Hypothalamus (tissue), 51 donors: ENCODE measurements at regions not wholly inside any gene's neighbourhood (a gene's known extent, or its start where the extent isn't known, plus 50 kb on each side); places are given as distances from the start of the nearest gene placed in this dataset.
"Not testable (repeated sequence)": the region's sequence is repeated elsewhere in the genome, so short reads cannot be mapped to it uniquely, and the experiment has no call there.

ENCODE experiments used
- DNase-seq, 51 donors: peaks; one replicate each; lab custom pipeline; 2025; lab: John Stamatoyannopoulos, UW

DNA sequence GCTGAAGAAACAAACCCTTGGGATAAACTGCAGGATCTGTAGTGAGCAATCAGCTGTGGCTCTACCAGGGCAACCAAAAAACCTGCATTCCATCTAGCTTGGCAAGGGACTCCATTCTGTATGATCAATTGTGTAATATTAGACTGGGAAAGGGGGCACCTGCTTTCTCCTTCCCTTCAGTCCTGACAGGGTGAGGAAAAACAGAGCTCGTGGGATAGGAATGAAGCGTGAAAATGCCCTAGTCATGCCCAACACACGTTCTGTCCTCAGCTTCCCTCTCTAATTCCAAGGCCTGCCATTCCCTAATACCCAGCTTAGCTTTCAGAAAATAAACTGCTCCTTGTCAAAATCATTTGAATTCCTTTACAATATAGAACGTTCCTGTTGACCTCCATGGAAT lies 442.3 kb downstream of the PLPP3 start:
- DNase-seq, result no peak

DNA sequence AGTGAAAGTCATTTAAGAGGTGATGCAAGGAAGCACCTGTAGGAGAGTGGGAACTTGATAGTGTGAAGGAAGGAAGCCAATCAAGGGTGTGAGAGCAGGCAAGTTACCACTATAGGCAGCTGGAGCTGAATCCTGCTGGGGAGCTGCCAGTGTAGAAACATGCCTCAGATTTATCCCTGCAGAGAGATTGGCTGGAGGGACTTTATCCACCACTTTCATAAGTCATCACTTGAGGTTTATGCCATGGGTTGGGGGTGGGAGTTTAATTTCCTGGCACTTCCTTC lies 443.6 kb downstream of the PLPP3 start:
- DNase-seq, result no peak

DNA sequence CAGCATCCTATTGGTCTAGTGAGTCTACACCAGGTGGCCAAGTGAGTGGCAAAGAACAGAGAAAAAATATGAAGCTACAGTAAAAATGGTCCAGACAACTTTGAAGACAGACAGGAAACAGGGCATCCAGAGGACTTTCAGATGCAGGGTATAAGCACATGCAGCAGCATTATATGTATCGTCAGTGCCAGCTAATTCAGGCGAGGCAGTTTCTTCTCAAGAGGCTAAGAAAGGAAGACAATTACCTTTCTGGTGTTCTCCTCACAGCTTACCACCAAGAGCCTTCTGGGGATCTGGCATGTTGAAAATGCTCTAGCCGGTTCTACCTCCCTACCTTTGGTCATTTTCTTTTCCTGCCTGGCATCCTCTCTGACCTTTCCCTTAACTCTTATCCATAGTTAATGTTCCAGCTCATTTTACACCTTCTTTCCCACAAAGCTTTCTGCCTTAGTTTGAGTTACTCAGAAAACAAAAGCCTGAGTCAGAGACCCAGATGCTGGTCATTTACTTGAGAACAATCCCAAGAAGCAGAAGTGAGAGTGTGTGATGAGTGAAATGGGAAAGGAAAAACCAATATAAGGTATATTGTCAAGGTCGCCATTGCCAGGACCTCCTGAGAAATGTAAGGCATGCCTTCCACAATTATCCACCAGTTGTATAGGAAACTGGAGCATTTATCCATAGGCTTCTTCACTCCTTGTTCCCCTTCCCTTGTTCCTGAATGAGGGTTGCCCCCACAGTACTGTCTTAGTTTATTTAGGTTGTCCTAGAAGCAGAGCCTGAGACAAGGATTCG lies 444.1 kb downstream of the PLPP3 start:
- DNase-seq, result no peak

DNA sequence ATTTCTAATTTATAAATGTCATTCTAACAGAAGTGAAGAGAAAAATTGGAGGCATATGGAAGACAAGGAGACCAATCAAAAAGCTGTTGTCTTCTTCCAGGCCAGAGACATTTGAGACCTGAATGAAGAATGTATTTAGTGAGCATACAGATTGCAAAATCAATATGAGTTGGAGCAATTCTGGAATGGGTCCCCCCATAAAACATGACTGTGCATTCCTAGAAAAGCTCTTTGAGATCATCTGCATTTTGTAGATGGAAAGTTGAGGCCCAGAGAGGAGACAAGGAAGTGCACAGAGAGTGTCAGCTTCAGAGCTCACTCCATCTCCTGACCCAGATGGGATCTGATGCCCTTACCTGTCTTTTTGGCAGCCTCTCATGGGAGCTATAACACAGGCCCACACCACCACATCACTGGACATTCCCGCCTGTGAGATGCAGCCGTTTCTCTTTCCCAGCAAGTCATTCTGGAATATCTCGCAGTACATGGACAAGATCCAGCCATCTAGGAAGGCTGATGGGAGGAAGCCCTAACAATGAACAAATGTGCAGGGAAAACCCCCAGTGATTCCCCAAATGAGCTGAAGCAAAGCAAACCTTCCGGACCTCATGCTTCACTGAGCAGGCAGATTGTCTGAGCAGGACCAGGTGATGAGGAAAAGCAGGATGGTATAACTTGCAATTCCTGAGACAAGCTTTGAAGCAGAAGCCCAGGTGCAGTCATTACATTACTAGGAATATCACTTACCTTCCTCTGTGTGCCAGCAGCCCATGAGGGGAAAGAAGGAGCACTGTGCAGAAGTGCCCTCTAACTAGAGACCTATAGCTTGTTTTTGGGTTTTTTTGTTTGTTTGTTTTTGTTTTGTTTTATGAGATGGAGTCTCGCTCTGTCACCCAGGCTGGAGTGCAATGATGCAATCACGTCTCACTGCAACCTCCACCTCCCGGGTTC lies 445.6 kb downstream of the PLPP3 start:
- DNase-seq, result no peak

DNA sequence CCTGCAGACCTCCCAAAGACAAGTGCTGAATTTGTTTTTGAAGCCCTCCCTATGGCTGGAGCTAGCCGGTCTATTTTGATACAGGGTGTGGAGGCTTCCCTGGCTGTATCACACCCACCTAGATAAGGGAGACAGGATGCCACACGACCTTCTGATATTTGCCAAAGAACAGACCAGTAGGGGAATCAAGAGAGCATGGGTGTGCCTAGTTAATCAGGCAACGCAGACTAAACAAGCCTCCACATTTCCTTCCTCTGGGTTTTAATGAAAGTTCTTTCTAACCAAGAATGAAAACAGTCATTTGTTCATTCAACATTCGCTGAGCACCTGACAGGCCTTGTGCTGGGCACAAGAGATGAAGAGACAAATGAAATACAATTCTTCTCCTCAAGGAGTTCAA lies 446.8 kb downstream of the PLPP3 start:
- no peak for DNase-seq

DNA sequence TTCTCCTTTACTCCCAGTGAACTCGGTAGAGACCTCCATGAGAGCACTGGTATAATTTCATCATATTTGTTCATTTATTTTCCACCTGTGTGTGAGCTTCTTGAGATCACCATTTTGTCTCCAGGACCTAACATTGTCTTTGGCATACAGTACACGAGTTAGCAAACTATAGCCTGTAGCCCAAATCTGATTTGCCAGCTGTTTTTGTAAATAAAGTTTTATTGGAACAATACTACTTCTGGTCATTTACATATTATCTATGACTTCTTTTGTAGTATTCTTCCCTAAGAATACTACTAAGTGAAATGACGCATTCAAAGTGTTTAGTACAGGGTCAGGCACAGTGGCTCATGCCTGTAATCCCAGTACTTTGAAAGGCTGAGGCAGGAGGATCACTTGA lies 449.5 kb downstream of the PLPP3 start:
- no peak for DNase-seq

DNA sequence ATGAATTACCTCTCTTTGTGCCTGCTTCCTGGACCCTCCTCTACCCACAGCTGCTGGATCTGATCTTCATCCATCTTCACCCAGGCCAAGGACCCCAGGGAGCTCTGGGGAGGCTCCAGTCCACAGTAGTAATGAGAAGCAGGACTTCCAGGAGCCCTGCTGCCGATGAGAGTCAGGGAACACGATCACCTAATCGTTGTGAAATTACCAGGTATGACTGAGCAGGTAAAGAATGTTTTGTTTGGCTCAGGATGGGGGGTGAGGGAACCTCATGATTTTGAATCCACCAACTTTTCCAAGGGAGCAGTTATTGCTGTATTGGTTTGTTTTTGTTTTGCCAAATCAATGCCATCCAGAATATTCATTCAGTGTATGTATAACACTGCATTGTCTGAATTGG lies 454.0 kb downstream of the PLPP3 start:
- DNase-seq, result no peak

DNA sequence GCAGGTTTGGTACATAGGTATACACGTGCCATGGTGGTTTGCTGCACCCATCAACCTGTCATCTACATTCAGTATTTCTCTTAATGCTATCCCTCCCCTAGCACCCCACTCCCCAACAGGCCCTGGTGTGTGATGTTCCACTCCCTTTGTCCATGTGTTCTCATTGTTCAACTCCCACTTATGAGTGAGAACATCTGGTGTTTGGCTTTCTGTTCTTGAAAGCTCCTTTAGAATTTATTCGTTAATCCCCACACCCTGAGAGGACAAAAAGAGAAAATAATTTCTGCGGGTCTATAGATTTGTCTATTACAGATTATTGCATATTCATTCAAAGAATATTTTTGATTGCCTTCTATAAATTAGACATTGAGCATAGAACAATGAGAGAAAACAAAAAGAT lies 455.5 kb downstream of the PLPP3 start:
- no peak for DNase-seq

DNA sequence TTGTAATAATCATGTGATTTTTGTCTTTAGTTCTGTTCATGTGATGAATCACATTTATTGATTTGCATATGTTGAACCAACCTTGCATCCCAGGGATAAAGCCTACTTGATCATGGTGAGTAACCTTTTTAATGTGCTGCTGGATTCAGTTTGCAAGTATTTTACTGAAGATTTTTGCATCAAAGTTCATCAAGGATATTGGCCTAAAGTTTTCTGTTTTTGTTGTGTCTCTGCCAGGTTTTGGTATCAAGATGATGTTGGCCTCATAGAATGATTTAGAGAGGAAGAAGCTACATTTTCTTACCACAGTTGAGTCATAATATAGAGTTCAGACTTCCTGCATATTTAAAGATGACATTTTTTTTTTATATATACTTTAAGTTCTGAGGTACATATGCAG lies 455.9 kb downstream of the PLPP3 start:
- DNase-seq, result no peak

DNA sequence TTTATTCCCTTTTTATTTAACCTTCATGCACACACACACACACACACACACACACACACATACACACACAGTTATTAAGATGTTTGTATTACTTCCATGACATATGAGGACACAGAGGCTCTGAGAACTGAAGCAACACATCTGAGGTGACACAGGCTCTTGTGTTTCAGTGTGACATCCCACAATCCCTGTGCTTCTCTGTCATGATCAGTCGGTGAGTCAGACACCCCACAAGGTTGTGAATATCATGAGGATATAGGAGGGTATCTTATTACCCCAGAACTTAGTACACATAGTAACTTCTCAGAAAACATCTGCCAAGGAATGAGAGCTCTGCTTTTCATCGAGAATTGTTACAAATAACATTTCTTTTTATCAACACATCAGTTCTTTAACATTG lies 459.3 kb downstream of the PLPP3 start:
- no peak for DNase-seq

DNA sequence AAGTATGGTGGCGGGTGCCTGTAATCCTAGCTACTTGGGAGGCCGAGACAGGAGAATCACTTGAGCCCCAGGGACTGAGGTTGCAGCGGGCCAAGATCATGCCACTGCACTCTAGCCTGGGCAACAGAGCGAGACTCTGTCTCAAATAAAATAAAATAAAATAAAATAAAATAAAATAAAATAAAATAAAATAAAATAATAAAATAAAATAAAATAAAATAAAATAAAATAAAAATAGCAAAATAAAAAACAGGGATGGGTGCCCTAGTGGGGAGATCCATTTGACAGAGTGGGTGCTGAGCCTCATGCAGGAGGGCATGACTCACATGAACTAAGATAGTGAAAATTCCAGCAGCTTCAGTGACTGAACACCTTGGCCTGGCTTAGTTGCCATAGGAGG lies 460.7 kb downstream of the PLPP3 start:
- DNase-seq, result not testable (repeated sequence)

DNA sequence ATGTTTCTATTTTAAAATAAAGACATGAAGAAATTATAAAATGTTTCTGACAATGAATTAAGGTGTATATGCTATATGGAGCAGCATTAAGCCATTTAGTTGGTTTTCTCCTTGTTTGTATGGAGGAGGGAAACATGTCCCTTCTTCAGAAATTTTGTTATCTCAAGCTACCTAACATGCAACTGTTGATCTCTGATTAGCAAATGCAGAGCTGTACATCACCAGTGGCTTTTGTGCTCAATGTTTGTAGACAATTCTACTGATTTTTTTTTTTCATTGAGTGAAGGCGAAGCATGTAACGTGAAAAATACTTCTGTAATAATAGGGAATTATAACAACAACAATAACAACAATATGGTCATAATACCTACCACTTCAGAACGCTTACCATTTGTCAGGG lies 463.7 kb downstream of the PLPP3 start:
- DNase-seq, result no peak

DNA sequence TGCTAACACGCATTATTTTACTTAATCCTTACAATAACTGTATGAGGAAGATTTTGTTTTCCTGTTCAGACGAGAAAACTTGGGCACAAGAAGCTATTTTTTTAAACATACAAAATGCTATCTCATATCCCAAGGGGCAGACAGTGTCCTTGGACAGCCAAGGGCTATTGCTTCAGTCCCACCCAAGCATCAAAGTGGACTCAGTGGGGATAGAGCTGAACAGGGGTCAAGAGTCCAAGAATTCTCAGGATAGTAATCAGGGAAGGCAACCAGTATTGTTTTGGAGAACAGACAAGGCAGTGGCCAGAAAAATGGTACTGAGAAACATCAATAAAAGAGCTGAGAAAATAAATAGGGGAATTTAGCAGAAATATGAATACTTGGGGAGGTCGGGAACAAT lies 465.7 kb downstream of the PLPP3 start:
- no peak for DNase-seq

DNA sequence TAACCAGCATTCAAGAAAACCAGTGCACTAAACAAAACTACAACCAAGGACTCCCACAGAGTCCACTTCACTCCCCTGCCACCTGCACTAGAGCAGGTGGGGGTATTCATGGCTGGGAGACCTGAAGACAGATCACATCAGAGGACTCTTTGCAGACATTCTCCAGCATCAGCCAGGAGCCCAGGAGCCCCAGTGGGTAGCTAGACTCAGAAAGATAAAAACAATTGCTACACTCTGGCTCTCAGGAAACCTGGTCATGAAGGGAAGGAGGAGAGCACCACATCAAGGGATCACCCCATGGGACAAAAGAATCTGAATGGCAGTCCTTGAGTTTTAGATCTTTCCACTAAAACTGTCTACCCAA lies 472.1 kb downstream of the PLPP3 start:
- no peak for DNase-seq

DNA sequence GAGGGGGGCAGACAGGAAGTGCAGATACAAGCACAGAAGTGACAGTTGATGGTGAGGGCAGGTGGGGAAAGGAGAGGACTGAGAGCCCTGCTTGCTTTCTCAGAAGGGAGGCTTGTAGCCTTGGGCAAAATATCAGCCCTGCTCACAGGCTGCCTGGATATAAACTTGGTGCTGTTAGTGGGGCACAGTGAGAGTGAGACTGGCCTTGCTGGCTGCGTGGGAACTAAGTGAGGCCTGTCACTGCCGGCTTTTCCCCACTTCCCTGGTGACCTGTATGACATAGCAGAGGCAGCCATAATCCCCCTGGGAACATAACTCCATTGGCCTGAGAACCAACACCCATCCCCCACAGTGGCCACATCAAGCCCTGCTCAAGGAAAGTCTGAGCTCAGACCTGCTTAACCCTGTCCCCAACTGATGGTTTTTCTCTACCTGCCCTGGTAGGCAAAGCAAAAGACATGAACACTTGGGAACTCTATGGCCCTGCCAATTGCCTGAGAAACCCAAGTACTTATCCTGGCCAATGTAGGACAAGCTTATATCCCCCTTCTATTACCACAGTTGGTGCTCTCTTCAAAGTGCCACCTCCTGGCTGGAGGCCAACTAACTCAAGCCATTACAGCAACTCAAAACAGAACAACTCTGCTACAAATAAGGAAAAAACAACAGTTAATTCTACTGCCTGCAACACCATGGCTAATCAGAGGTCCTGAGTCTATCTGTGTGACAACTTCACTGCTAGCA lies 472.7 kb downstream of the PLPP3 start:
- no peak for DNase-seq

DNA sequence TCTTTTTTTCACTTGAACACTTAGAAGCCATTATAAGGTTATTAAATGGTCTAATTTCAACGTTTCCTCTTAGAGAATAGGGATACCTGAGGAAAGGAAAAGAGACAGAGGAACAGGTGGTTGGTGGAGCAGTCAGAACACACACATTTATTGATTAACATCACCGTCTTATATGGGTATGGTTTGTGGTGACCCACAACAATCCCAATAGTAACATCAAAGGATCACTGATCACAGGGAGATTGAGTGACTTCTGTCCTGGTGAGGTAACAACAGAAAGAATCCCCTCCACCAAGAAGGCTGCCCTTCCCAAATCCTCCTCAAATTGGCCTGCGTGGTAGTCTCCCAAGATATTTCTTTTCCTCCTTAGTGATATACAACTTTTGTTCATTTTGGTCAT lies 474.0 kb downstream of the PLPP3 start:
- DNase-seq, result no peak

DNA sequence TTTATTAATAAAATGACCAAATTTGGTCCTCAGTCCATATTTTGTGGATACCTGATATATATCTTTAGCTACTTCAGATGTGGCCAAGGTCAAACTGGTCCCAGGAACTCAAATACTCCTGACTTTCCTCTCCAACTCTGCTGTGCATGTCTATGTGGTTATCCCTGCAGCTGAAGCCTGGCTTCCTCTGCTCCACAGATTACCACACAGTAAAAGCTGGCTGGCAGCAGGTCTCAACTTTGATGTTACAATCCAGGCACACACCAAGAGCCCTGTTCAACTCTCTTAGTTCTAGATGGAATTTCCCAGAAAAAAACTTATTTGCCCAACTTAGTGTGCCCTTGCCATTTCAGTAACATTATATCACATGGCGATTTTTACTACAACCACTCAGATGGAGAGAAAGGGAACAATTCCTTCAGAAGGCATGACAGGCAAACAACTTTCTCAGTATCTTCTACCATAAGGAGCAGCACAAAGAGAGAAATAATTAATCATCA lies 479.5 kb downstream of the PLPP3 start:
- no peak for DNase-seq

DNA sequence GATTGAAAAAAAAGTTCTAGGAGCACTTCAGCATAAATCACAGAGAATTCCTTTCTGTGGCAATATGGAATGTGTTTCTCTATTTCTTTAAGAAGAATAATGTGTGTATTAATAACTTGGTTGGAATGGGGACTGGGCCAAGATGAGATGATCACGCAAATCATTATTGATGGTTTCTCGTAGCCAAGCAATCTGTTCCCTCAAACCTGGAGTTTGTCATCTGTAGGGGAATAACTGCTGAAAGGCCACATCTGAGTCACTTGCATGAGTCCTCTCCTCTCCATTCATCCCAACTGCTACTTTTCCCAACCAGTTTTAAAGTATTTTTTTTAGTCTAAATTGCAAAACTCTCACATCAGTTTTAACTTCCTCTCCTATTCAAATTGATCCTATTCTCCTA lies 480.4 kb downstream of the PLPP3 start:
- DNase-seq, result no peak

DNA sequence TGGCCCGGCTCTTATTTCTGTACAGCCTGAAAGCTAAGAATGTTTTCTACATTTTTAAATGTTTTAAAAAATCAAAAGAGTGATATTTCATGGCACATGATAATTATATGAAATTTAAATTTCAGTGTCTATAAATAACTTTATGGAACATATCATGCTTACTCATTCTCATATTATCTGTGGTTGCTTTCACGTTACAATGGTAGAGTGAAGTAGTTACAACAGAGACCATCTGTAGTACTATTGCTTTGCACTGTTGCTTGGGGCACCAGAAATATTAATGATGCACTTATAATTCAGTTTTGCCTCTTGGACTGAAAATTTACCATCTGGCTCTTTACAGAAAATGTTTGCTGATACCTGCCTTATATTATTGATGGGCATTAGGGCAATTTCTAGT lies 481.6 kb downstream of the PLPP3 start:
- no peak for DNase-seq

DNA sequence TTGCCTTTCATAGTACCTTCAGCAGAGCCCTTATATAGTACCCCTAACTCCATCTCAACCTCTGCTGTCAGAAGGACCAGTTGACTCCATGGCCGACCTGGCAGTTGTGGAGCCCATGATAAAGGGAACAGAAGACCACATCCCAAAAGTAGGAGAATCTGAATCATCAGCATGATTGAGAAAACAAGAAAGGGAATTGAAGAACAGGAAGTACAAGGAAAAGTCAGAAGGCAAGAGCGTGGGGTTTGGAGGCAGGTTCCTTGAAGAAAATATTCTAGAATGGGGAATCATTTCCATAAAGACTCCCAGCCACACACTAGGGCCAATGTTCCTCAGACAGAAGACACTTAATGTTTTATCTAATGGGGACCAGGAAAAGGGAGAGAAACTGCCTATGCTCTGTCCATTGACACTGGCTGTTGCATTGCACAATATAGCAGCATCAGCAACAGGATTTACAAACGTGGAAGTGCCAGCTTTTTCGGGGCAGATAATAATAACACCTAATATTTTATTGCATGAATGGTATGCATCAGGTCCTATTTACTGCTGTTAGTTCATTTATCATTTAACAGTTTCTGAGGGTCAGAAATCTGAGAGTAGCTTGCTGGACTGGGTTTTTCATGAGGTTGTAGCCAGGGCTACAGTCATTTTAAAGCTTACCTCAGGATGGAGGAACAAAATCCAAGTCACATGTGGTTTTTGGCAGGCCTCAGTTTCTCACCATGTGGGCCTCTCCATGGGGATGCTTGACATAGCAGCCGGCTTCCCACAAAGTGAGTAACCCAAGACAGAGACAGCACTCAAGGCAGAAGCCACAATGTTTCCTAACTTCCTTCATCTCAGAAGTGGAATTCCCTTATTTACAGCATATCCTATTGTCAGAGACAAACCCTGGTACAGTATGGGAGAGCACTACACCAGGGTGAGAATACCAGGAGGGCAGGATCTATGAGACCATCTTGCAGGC lies 483.4 kb downstream of the PLPP3 start:
- no peak for DNase-seq
